GM21390 (cell line): ENCODE measurements at regions not wholly inside any gene's neighbourhood (a gene's known extent, or its start where the extent isn't known, plus 50 kb on each side); places are given as distances from the start of the nearest gene placed in this dataset.
"Not testable (repeated sequence)": the region's sequence is repeated elsewhere in the genome, so short reads cannot be mapped to it uniquely, and the experiment has no call there.

Experiments used
- ATAC-seq: cut with Tn5 transposase; IDR thresholded peaks from one replicate; pipeline ENCODE4 v1.9.1; 2021; ENCODE audit not compliant: unreplicated experiment

DNA sequence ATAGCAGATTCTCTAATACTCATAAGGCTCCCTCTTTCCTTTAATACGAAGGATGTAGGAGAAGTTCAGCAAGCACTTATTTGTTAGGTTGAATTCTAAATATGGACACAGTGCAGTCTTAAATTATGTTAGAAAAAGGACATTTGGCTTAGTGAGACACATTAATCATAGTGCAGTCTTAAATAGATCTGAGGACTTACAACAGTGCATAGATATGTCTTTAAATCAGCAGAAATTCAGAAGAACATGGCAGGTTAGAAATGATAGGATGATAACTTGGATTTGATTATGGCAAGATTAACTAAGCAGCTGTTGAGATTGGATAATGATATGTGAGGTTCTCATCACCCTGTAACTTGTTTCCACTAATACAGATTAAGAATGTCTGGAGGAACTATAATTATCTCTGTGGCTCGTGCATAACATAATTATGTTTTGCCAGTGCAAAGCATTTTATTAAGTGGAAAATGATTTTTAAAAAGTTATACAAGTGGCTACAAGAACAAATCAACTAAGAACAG is 485.9 kb downstream of the USP25 start:
- ATAC-seq: no peak

GRCh38 chr21:16216288-16216962 is 486.6 kb downstream of the USP25 start:
- ATAC-seq: no peak

- ATAC-seq: no peak
These were observed 489.0 kb downstream of the USP25 start for GRCh38 chr21:16218682-16219343.

DNA sequence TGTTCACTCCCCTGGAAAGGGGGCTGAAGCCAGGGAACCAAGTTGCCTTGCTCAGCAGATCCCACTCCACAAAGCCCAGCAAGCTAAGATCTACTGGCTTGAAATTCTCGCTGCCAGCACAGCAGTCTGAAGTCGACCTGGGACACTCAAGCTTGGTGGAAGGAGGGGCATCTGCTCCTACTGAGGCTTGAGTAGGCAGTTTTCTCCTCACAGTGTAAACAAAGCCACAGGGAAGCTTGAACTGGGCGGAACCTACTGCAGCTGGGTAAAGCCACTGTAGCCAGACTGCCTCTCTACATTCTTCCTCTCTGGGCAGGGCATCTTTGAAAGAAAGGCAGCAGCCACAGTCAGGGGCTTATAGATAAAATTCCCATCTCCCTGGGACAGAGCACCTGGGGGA is 495.0 kb downstream of the USP25 start:
- not testable (repeated sequence) for ATAC-seq

- ATAC-seq: no peak
These were observed 510.0 kb downstream of the USP25 start for GRCh38 chr21:16239659-16240265.

DNA sequence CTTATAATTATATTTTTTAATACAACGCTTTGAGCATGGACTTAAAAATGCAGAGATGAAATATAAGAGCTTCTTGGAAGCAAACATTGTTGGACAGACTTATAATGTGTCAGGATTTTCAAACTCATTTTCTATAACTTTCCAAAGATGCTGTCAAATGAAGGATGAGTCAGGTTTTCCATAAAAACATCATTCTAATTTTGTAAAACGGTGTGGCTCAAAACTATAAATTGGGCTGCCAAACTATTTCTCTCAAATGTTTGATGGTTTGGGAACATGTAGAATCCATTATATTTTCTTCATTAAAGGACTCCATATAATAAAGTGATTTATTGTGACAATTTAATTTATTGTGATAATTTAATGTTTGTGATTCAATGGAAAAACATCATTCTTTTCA is 511.2 kb downstream of the USP25 start:
- ATAC-seq: no peak

GRCh38 chr21:16241479-16241963 is 511.7 kb downstream of the USP25 start:
- ATAC-seq: no peak

DNA sequence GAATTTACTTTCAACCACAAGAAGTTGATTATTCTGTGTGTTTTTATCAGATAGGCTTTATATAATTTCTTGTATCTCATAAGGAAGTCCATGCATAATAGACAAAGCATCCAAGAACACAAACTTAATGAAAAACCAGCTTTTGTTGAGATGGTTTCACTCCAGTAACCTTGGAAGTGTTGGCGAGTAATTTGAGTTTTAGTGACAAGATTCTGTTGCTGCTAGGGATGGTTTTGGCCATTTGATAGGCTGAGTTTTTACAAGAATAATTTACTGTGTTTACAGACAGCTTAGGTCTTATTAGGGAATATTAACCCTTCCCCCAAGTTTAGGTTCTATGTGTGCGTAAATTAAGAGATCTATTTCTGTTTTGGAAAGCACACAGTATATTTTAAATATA is 513.6 kb downstream of the USP25 start:
- ATAC-seq: no peak

DNA sequence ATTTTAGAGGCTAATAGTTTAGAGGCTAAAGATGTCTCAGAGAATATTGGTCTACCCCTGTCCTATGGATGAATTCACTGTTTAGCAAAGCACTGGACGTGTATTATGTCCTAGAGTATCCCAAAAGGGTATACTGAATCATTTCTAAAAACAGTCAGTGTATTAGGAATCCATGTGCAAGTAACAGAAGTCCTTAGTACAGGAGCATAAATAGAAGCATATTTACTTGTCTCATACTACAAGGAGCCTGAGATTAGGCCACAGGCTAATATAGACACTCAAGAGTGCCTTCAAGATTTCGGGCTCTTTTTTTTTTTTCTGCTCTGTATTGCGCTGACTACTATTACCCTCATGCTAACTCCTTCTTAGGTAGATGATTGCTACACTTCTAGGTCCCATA is 518.9 kb downstream of the USP25 start:
- ATAC-seq: no peak

DNA sequence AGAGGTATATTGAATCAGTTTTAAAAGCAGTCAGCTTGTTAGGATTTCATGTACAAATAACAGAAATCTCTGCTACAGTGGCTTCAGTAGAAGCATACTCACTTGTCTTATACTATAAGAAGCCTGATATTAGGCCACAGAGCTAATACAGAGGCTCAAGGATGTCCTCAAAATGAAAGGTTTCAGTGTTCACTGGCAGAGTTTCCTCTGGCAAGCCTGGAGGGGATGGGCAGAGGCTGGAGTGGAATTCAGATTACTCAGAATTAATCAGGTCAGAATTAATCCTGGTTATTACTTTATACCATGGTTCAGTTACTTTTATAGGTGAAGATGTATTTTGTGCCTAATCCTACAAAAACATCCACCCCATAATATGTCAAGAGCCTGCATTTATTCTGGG is 520.5 kb downstream of the USP25 start:
- no peak for ATAC-seq

GRCh38 chr21:16258844-16259611 is 529.2 kb downstream of the USP25 start:
- no peak for ATAC-seq

GRCh38 chr21:16262091-16262490 is 532.3 kb downstream of the USP25 start:
- ATAC-seq: no peak

DNA sequence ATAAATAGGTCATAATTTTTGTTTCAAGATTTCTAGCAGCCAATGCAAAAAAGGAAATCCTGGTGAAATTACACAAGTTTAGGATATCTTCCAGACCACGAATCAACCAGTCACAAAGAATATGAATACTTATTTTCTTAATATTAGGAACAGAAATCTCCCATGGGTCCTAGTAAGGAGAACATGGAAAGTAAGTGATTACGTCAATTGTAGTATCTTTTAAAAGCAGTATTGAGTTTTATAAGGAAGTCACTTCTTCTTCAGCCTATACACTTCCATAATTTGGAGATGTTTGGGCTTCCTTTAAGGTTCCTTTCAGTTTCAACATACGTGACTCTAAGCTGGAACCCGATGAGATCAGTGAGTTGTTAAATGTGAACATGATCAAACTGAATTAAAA is 534.5 kb downstream of the USP25 start:
- no peak for ATAC-seq

DNA sequence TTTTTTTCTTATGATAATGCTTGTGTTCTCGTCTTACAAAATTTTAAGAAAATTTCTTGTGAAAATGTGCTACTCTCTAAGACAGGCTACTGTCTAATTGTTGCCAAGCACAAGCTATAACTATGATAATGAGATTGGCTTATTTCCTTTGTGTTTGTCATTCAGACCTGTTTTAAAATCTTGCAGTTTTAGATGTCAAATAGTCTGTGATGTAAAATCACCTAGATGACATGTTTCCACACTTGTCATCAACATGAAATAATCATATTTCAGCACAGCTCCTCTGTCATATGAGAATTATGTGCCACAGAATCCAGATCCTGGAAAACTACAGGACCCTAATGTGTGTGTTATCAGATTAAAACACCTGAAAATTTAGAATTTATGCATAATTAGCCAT is 539.7 kb downstream of the USP25 start:
- no peak for ATAC-seq

GRCh38 chr21:16279731-16280581 is 550.2 kb downstream of the USP25 start:
- no peak for ATAC-seq

DNA sequence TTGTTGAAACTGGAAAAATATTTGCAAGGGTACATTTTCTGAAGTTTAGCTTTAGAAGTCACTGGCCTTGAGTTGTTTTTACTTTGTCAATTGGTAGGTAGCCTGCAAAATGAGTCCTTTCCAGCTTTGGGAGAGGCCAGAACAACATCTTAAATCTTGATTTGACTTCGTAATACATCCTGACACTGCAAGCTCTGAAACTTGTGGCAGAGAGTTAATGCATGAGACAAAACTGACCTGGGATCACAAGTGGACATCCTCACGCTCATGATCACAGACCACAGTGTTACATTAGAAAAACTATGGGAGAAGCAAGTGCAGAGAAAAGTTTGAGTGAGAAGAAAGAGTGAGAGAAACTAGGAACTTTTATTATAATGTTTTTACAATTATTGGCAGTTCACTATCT is 550.9 kb downstream of the USP25 start:
- ATAC-seq: no peak

- ATAC-seq: no peak
These were observed 553.7 kb downstream of the USP25 start for GRCh38 chr21:16283516-16283915.

GRCh38 chr21:16285605-16286126 is 555.9 kb downstream of the USP25 start:
- ATAC-seq: no peak

DNA sequence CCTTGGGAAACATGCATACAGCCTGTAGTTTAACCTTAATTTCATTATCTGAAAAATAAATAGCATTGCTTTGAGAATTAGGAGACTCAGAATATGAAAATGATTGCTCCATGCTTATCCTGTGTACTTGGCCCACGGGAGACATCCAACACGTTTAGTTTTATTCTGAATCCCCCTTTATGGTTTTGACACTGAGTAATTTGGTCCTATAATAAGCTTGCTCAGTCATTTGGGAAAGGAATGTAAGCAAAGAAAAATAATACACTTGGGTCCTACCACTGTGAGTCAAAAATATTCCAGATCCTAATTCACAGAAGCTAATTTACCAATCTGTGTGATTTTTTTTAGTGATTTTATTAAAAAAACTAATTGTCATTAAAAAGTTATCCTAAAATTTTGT is 557.3 kb downstream of the USP25 start:
- ATAC-seq: no peak

DNA sequence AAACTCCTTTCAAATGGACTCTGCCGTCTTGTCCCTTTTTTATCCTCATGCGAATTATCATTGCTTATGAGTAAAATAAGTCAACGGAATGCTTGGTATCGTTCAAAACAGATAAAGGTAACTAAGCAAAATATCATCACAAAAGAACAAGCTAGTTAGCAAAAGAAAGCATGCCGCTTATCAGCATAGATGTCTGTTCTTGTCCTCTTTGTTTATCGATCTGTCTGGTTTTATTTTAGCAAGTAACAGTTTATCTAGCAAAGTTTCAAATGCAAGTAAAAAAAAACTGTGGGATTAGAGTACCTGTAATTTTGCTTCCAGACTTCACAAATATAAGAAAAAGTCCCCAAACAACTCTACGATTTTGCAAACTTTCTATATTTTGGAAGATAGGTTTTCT is 561.5 kb downstream of the USP25 start:
- ATAC-seq: no peak
